Osteoblast (primary cell): ENCODE measurements at regions not wholly inside any gene's neighbourhood (a gene's known extent, or its start where the extent isn't known, plus 50 kb on each side); places are given as distances from the start of the nearest gene placed in this dataset.

Experiments
- DNase-seq: peaks from one replicate; pipeline ENCODE4 v3.0.0; 2011; ENCODE audit warnings: low spot score, mixed read lengths; ENCODE audit not compliant: insufficient read length; ENCODE audit errors: missing footprints
- H2AFZ ChIP-seq: 2 replicates; pipeline ENCODE4 v1.6.0; 2011; ENCODE audit warnings: mild to moderate bottlenecking, low read length
- H3K27ac ChIP-seq: 2 replicates; pipeline ENCODE4 v1.5.1; 2011; ENCODE audit warnings: mild to moderate bottlenecking, low read depth, low read length, moderate library complexity
- H3K27me3 ChIP-seq: 2 replicates; pipeline ENCODE4 v1.6.0; 2012; ENCODE audit warnings: mild to moderate bottlenecking, control low read depth, inconsistent platforms, low read length, moderate library complexity; ENCODE audit not compliant: insufficient read depth
- H3K36me3 ChIP-seq: 2 replicates; pipeline ENCODE4 v1.5.1; 2011; ENCODE audit warnings: mild to moderate bottlenecking, low read length, control low read depth, moderate library complexity; ENCODE audit not compliant: insufficient read depth
- H3K4me1 ChIP-seq: 2 replicates; pipeline ENCODE4 v1.5.1; 2011; ENCODE audit warnings: mild to moderate bottlenecking, low read length, control low read depth, moderate library complexity; ENCODE audit not compliant: insufficient read depth
- H3K4me2 ChIP-seq: 2 replicates; pipeline ENCODE4 v1.6.0; 2011; ENCODE audit warnings: mild to moderate bottlenecking, low read length; ENCODE audit not compliant: insufficient read depth
- H3K4me3 ChIP-seq: fragments of 200-600 bp; sonication (generic); 3 replicates; pipeline ENCODE4 v1.5.1; 2012; ENCODE audit warnings: mild to moderate bottlenecking, low read length, inconsistent platforms; ENCODE audit not compliant: insufficient read depth
- H3K79me2 ChIP-seq: 2 replicates; pipeline ENCODE4 v1.6.0; 2012; ENCODE audit warnings: mild to moderate bottlenecking, low read length, control low read depth, inconsistent platforms; ENCODE audit not compliant: insufficient read depth
- H3K9me3 ChIP-seq: 2 replicates; pipeline ENCODE4 v1.5.1; 2011; ENCODE audit warnings: low read depth, low read length, control low read depth
- H4K20me1 ChIP-seq: 2 replicates; pipeline ENCODE4 v1.6.0; 2012; ENCODE audit warnings: mild to moderate bottlenecking, low read length, control low read depth; ENCODE audit not compliant: insufficient read depth
- TF ChIP-seq, protein P1 (sequence below): IDR thresholded peaks from 2 replicates; pipeline ENCODE4 v1.5.1; 2011; ENCODE audit warnings: mild to moderate bottlenecking, low read depth, low read length, moderate library complexity; ENCODE audit errors: extremely low read depth

DNA sequence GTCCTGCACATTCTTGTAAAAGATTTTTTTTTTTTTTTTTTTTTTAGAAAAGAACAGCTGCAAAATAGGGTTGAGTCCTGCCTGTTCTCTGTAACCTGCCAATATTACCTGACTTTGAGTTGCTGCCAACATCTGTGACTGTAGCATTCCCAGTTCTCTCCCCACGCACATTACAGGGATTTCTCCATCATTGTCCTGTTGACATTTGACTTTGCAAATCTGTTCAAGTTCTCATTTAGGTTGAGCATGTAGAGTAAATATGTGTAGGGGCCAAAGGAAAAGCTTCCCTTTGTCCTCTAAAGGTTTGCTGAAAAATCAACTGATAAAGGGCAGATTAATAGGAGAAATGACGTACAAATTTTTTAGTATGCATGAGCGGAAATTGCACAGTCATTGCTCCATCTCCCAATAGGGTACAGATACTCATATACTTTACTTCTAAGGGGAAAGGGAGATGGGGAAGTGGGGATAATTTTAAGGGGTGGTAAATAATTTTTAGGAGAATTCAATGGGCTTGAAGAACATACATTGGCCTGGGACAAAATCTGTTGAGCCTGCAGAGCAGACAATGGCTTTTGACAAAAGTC is 385.5 kb downstream of the PIK3C3 start:
- no peaks in the 10 kb centered on the region for H3K27me3 ChIP-seq
- no peak overlapping the region for H3K4me3 ChIP-seq
- no peak overlapping the region for H3K4me2 ChIP-seq
- no peak for DNase-seq
- no peak overlapping the region for H3K27ac ChIP-seq
- no peaks in the 10 kb centered on the region for H4K20me1 ChIP-seq
- TF ChIP-seq, protein P1, sequence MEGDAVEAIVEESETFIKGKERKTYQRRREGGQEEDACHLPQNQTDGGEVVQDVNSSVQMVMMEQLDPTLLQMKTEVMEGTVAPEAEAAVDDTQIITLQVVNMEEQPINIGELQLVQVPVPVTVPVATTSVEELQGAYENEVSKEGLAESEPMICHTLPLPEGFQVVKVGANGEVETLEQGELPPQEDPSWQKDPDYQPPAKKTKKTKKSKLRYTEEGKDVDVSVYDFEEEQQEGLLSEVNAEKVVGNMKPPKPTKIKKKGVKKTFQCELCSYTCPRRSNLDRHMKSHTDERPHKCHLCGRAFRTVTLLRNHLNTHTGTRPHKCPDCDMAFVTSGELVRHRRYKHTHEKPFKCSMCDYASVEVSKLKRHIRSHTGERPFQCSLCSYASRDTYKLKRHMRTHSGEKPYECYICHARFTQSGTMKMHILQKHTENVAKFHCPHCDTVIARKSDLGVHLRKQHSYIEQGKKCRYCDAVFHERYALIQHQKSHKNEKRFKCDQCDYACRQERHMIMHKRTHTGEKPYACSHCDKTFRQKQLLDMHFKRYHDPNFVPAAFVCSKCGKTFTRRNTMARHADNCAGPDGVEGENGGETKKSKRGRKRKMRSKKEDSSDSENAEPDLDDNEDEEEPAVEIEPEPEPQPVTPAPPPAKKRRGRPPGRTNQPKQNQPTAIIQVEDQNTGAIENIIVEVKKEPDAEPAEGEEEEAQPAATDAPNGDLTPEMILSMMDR, result no peak
- H3K36me3 ChIP-seq, result no peaks in the 10 kb centered on the region
- no peaks in the 10 kb centered on the region for H3K4me1 ChIP-seq
- no peak overlapping the region for H2AFZ ChIP-seq
- H3K9me3 ChIP-seq, result no peaks in the 10 kb centered on the region
- H3K79me2 ChIP-seq, result no peaks in the 10 kb centered on the region

DNA sequence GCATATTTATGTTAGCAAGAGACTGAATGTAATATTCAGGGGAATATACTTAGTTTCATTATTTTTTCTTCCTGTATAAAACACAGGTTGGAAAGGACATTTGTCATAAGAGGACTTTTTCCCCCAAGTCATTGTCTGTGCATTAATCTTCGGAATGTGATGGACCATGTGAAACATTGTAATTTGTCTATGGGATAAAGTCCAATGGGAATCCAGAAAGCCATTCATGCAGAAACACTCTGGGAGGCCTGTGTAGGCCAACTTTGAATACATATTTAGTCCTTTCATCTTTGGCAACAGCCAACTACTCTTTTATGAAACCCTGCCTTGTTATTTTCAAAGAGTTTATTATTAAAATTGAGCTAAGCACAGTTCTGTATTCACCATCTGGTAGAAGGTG is 386.4 kb downstream of the PIK3C3 start:
- DNase-seq, result no peak
- no peak overlapping the region for H3K4me2 ChIP-seq
- no peaks in the 10 kb centered on the region for H4K20me1 ChIP-seq
- H3K36me3 ChIP-seq, result no peaks in the 10 kb centered on the region
- TF ChIP-seq, protein P1, result no peak
- no peaks in the 10 kb centered on the region for H3K27me3 ChIP-seq
- H3K27ac ChIP-seq, result no peak overlapping the region
- H3K79me2 ChIP-seq, result no peaks in the 10 kb centered on the region
- H3K4me1 ChIP-seq, result no peaks in the 10 kb centered on the region
- H2AFZ ChIP-seq, result no peak overlapping the region
- no peak overlapping the region for H3K4me3 ChIP-seq
- H3K9me3 ChIP-seq, result no peaks in the 10 kb centered on the region

DNA sequence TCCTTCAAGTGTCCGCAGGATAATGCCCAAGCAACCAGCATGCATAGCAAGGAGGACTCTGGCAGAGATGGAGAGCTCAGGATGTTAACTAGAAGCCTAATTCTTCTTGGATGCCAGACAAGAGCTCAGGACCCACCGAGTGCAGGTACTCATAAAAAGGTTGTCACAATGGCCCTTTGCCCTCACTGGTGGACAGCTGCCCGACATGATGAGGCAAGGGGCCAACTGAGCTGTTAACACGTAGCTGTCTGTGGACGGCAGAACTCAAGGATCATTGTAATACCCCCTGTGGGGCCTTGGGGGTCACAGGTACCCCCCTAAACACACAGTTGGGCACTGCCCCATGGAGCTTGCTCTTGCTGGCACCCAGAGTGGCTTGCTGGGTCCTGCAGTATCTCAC is 393.7 kb downstream of the PIK3C3 start:
- H3K27ac ChIP-seq, result no peak overlapping the region
- H3K36me3 ChIP-seq, result no peaks in the 10 kb centered on the region
- no peak overlapping the region for H3K4me3 ChIP-seq
- no peak overlapping the region for H3K4me2 ChIP-seq
- no peaks in the 10 kb centered on the region for H4K20me1 ChIP-seq
- H3K27me3 ChIP-seq, result no peaks in the 10 kb centered on the region
- no peaks in the 10 kb centered on the region for H3K9me3 ChIP-seq
- no peaks in the 10 kb centered on the region for H3K79me2 ChIP-seq
- DNase-seq, result no peak
- TF ChIP-seq, protein P1, result no peak
- no peak overlapping the region for H2AFZ ChIP-seq
- H3K4me1 ChIP-seq, result no peaks in the 10 kb centered on the region

DNA sequence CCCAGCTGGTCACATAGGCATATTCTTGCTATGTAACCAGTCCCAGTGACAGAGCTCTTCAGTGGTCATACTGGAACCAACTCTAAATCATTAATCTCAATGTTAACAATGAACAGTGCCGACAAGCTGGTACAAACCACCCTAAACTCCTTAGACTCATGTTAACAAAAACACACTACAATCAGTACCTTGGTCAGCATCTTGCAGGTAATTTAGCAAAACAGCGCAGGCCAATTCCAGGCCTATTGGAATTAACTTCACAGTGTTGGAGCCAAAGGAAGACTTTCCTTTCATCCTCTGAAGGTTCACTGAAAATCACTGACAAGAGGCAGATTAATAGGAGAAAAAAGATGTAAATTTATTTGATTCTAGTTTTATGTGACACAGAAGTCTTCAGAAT is 396.4 kb downstream of the PIK3C3 start:
- H3K27me3 ChIP-seq, result no peaks in the 10 kb centered on the region

More for the DNA sequence above, 396.4 kb downstream of the PIK3C3 start:
- Histone ChIP-seq H3K9me3 (no peaks in the 10 kb centered on the region), H3K27ac (no peak overlapping the region), H3K79me2 (no peaks in the 10 kb centered on the region), H3K36me3 (no peaks in the 10 kb centered on the region), H4K20me1 (no peaks in the 10 kb centered on the region), H2AFZ (no peak overlapping the region), H3K4me3 (no peak overlapping the region), H3K4me2 (no peak overlapping the region), H3K4me1 (no peaks in the 10 kb centered on the region)
- TF ChIP-seq, protein P1, result no peak
- DNase-seq, result no peak
